ENCODE measurements at regions not wholly inside any gene's neighbourhood (a gene's known extent, or its start where the extent isn't known, plus 50 kb on each side); places are given as distances from the start of the nearest gene placed in this dataset.

DNA sequence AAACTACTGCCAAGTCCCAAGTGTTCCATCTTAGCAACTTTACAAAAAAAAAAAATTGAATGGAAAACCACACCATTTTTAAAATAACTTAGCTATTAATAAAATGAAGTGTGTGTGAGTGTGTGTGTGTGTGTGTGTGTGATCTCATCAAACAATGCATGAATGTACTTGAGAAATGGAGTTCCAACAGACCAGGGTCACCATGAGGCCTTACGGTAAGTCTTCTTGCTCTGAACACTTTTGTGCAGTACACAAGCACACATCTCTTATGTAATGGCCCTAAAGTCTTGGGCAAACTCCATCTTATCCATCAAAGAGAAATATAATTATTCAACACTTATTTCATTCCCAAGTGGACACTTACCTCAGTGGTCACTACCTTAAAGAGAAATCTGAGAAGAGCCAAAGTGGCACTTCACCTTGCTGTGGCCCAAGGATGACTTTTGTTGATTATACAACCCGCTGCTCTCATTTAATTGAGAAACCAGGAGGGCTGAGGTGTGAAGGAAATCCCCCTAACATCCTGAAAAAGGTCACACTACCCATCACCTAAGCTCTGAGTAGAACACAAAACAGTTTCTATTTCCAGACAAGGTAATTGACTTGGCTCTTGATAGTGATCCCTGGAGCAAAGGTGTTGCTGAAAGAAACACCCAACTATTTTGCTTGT lies 96.5 kb upstream of the PRDX4 start:
- TF ChIP-seq, protein P1, sequence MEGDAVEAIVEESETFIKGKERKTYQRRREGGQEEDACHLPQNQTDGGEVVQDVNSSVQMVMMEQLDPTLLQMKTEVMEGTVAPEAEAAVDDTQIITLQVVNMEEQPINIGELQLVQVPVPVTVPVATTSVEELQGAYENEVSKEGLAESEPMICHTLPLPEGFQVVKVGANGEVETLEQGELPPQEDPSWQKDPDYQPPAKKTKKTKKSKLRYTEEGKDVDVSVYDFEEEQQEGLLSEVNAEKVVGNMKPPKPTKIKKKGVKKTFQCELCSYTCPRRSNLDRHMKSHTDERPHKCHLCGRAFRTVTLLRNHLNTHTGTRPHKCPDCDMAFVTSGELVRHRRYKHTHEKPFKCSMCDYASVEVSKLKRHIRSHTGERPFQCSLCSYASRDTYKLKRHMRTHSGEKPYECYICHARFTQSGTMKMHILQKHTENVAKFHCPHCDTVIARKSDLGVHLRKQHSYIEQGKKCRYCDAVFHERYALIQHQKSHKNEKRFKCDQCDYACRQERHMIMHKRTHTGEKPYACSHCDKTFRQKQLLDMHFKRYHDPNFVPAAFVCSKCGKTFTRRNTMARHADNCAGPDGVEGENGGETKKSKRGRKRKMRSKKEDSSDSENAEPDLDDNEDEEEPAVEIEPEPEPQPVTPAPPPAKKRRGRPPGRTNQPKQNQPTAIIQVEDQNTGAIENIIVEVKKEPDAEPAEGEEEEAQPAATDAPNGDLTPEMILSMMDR (conservative IDR thresholded peaks at IDR 0.05 in 1 of 2, IDR thresholded peaks at IDR 0.05 in 1 of 2; ENCODE audit: extremely low read depth in 1 of 2, insufficient read depth in 1 of 2, low read depth in 1 of 2, low read length in 2 of 2): no peak
- no peak for TF ChIP-seq EZH2 (IDR thresholded peaks at IDR 0.05; ENCODE audit: borderline replicate concordance, low read length)
